8988T (cell line): ENCODE measurements at regions not wholly inside any gene's neighbourhood (a gene's known extent, or its start where the extent isn't known, plus 50 kb on each side); places are given as distances from the start of the nearest gene placed in this dataset.

Source experiments
- DNase-seq: peaks from one replicate; pipeline ENCODE4 v3.0.0; 2011

GRCh38 chr3:132892956-132893355 is 145.2 kb upstream of the TMEM108 start:
- DNase-seq: no peak

GRCh38 chr3:132881756-132882409 is 156.3 kb upstream of the TMEM108 start:
- no peak for DNase-seq

GRCh38 chr3:132880986-132881385 is 157.2 kb upstream of the TMEM108 start:
- no peak for DNase-seq

GRCh38 chr3:132879656-132880055 is 157.4 kb upstream of the NPHP3 start:
- DNase-seq: no peak

- DNase-seq: no peak
These were observed 152.5 kb upstream of the NPHP3 start for GRCh38 chr3:132874701-132875100.

GRCh38 chr3:132872711-132873110 is 150.5 kb upstream of the NPHP3 start:
- DNase-seq: no peak

- DNase-seq: no peak
These were observed 149.7 kb upstream of the NPHP3 start for GRCh38 chr3:132871956-132872355.

GRCh38 chr3:132870541-132870940 is 148.3 kb upstream of the NPHP3 start:
- DNase-seq: no peak

- no peak for DNase-seq
These were observed 145.7 kb upstream of the NPHP3 start for GRCh38 chr3:132867956-132868355.

- no peak for DNase-seq
These were observed 145.3 kb upstream of the NPHP3 start for GRCh38 chr3:132867526-132867925.

GRCh38 chr3:132857317-132857716 is 135.1 kb upstream of the NPHP3 start:
- no peak for DNase-seq

GRCh38 chr3:132854856-132855535 is 132.8 kb upstream of the NPHP3 start:
- no peak for DNase-seq

GRCh38 chr3:132847849-132848625 is 125.8 kb upstream of the NPHP3 start:
- DNase-seq: no peak

- DNase-seq: no peak
These were observed 121.8 kb upstream of the NPHP3 start for GRCh38 chr3:132843851-132844553.

GRCh38 chr3:132843349-132843748 is 121.1 kb upstream of the NPHP3 start:
- no peak for DNase-seq

- no peak for DNase-seq
These were observed 119.4 kb upstream of the NPHP3 start for GRCh38 chr3:132841621-132842020.

- DNase-seq: no peak
These were observed 118.0 kb upstream of the NPHP3 start for GRCh38 chr3:132840201-132840700.

- no peak for DNase-seq
These were observed 116.3 kb upstream of the NPHP3 start for GRCh38 chr3:132838477-132838876.

GRCh38 chr3:132837615-132838014 is 115.4 kb upstream of the NPHP3 start:
- no peak for DNase-seq

- no peak for DNase-seq
These were observed 112.1 kb upstream of the NPHP3 start for GRCh38 chr3:132834356-132834755.

GRCh38 chr3:132829101-132829500 is 106.9 kb upstream of the NPHP3 start:
- no peak for DNase-seq

- DNase-seq: no peak
These were observed 100.6 kb upstream of the NPHP3 start for GRCh38 chr3:132822837-132823236.

GRCh38 chr3:132822266-132822665 is 100.1 kb upstream of the NPHP3 start:
- no peak for DNase-seq
